H1 (cell line): ENCODE measurements at regions not wholly inside any gene's neighbourhood (a gene's known extent, or its start where the extent isn't known, plus 50 kb on each side); places are given as distances from the start of the nearest gene placed in this dataset.

Source experiments
- CTCF ChIA-PET: fragments of 300-600 bp; sonication (Branson Sonifier 250); formaldehyde crosslinking; loops from one replicate; lab custom pipeline; 2021; ENCODE audit not compliant: partially characterized antibody; lab: Charles Lee
- POLR2A ChIA-PET: fragments of 300-600 bp; sonication (Branson Sonifier 250); formaldehyde crosslinking; loops from one replicate; lab custom pipeline; 2021; ENCODE audit warnings: inconsistent platforms; ENCODE audit not compliant: partially characterized antibody; lab: Charles Lee
- DNase-seq, 2 experiments: peaks; one replicate each; pipeline versions ENCODE4 v3.0.0 to v3.0.0-alpha.2; 2010 to 2022; ENCODE audit warnings: low spot score in 2 of 2, low read depth in 1 of 2, mixed read lengths in 1 of 2
- FAIRE-seq: peaks from 2 replicates; lab custom pipeline; 2011; peaks lifted over from hg19 to GRCh38; lab: Jason Lieb, UNC
- H2AFZ ChIP-seq: 2 replicates; pipeline ENCODE4 v1.8.1; 2012; ENCODE audit warnings: low read length, inconsistent platforms
- H2AK5ac ChIP-seq: 2 replicates; pipeline ENCODE4 v1.6.1; 2013; ENCODE audit warnings: low read depth, low read length
- H2BK120ac ChIP-seq: replicated peaks from 2 replicates; pipeline ENCODE3; 2013; ENCODE audit warnings: low read depth, low read length, inconsistent platforms
- H2BK12ac ChIP-seq: 2 replicates; pipeline ENCODE4 v1.6.1; 2013; ENCODE audit warnings: low read depth, low read length
- H2BK15ac ChIP-seq: 2 replicates; pipeline ENCODE4 v1.6.1; 2013; ENCODE audit warnings: low read length
- H2BK20ac ChIP-seq: 2 replicates; pipeline ENCODE4 v1.6.1; 2013; ENCODE audit warnings: low read length
- H2BK5ac ChIP-seq: 2 replicates; pipeline ENCODE4 v1.6.1; 2013; ENCODE audit warnings: low read depth, low read length
- H3K14ac ChIP-seq: 2 replicates; pipeline ENCODE4 v1.6.1; 2013; ENCODE audit warnings: inconsistent platforms; ENCODE audit not compliant: insufficient read length
- H3K18ac ChIP-seq: 2 replicates; pipeline ENCODE4 v1.6.1; 2013; ENCODE audit warnings: low read length; ENCODE audit errors: extremely low read depth
- H3K23ac ChIP-seq: 2 replicates; pipeline ENCODE4 v1.6.1; 2013; ENCODE audit warnings: inconsistent platforms; ENCODE audit not compliant: insufficient read length
- H3K23me2 ChIP-seq: 2 replicates; pipeline ENCODE4 v1.6.1; 2013; ENCODE audit warnings: low read depth, low read length
- H3K27ac ChIP-seq: 2 replicates; pipeline ENCODE4 v1.6.1; 2011; ENCODE audit warnings: low read depth, low read length, inconsistent platforms
- H3K27me3 ChIP-seq, 4 experiments: replicated peaks in 1 of 4; 1 replicate in 1 of 4; 2 replicates in 3 of 4; pipeline versions ENCODE4 v1.6.1 to v1.8.1; 2011 to 2013; ENCODE audit warnings: low read length in 3 of 4, mild to moderate bottlenecking in 3 of 4, inconsistent platforms in 2 of 4, mixed read lengths in 2 of 4, moderate library complexity in 1 of 4; ENCODE audit not compliant: control insufficient read depth in 3 of 4, insufficient read depth in 3 of 4; ENCODE audit errors: extremely low read depth in 1 of 4
- H3K36me3 ChIP-seq, 4 experiments: 2 replicates each; pipeline versions ENCODE4 v1.6.1 to v1.8.1; 2011 to 2013; ENCODE audit warnings: mild to moderate bottlenecking in 4 of 4, low read length in 3 of 4, moderate library complexity in 2 of 4, control low read depth in 1 of 4, inconsistent platforms in 1 of 4; ENCODE audit not compliant: insufficient read depth in 4 of 4, control insufficient read depth in 2 of 4
- H3K4ac ChIP-seq: replicated peaks from 2 replicates; pipeline ENCODE3; 2013; ENCODE audit warnings: low read length, low read depth, mixed read lengths, inconsistent platforms; ENCODE audit not compliant: insufficient read length
- H3K4me1 ChIP-seq, 4 experiments: replicated peaks in 1 of 4; 1 replicate in 1 of 4; 2 replicates in 3 of 4; pipeline versions ENCODE4 v1.6.1 to v1.8.1; 2011 to 2013; ENCODE audit warnings: low read length in 3 of 4, inconsistent platforms in 2 of 4, mixed read lengths in 1 of 4; ENCODE audit not compliant: insufficient read depth in 4 of 4, control insufficient read depth in 3 of 4
- H3K4me2 ChIP-seq, 2 experiments: 2 replicates each; pipeline versions ENCODE4 v1.6.1 to v1.8.1; 2011 to 2013; ENCODE audit warnings: low read depth in 2 of 2, low read length in 2 of 2, control low read depth in 1 of 2, inconsistent platforms in 1 of 2, mild to moderate bottlenecking in 1 of 2; ENCODE audit not compliant: insufficient read depth in 1 of 2
- H3K4me3 ChIP-seq, 4 experiments: fragments of 200-600, 300-600 bp in 1 of 4; sonication (generic), shearing (Covaris generic), sonication (Bioruptor Twin) in 1 of 4; 2 replicates each; pipeline versions ENCODE4 v1.5.1 to v1.8.1; 2011 to 2016; ENCODE audit warnings: low read length in 4 of 4, low read depth in 3 of 4, control low read depth in 2 of 4, inconsistent platforms in 2 of 4, mild to moderate bottlenecking in 2 of 4, mixed read lengths in 1 of 4, moderate library complexity in 1 of 4; ENCODE audit not compliant: insufficient read depth in 2 of 4; ENCODE audit errors: extremely low read depth in 1 of 4
- H3K56ac ChIP-seq: replicated peaks from 2 replicates; pipeline ENCODE3; 2013; ENCODE audit warnings: low read depth, mild to moderate bottlenecking, mixed read lengths, low read length, inconsistent platforms; ENCODE audit not compliant: insufficient read length
- H3K79me1 ChIP-seq: 2 replicates; pipeline ENCODE4 v1.6.1; 2013; ENCODE audit warnings: low read depth, low read length, control low read depth
- H3K79me2 ChIP-seq, 2 experiments: 2 replicates each; pipeline versions ENCODE4 v1.6.1 to v1.8.1; 2012 to 2013; ENCODE audit warnings: low read length in 2 of 2, mild to moderate bottlenecking in 2 of 2, inconsistent platforms in 1 of 2; ENCODE audit not compliant: insufficient read depth in 2 of 2, control insufficient read depth in 1 of 2
- H3K9ac ChIP-seq, 4 experiments: replicated peaks in 1 of 4; 1 replicate in 1 of 4; 2 replicates in 3 of 4; pipeline versions ENCODE4 v1.6.1 to v1.8.1; 2011 to 2013; ENCODE audit warnings: low read depth in 3 of 4, low read length in 3 of 4, control low read depth in 2 of 4, mild to moderate bottlenecking in 2 of 4, moderate library complexity in 2 of 4, inconsistent platforms in 1 of 4; ENCODE audit errors: extremely low read depth in 1 of 4
- H3K9me3 ChIP-seq, 2 experiments: 2 replicates each; pipeline versions ENCODE4 v1.6.1 to v1.8.1; 2012 to 2013; ENCODE audit warnings: mild to moderate bottlenecking in 2 of 2, moderate library complexity in 2 of 2, control low read depth in 1 of 2, inconsistent platforms in 1 of 2, low read depth in 1 of 2, low read length in 1 of 2, mixed read lengths in 1 of 2; ENCODE audit not compliant: insufficient read depth in 2 of 2
- H4K20me1 ChIP-seq, 2 experiments: replicated peaks in 1 of 2; 2 replicates each; pipeline versions ENCODE3 to v1.8.1; 2011 to 2013; ENCODE audit warnings: inconsistent platforms in 2 of 2, low read length in 2 of 2, mild to moderate bottlenecking in 1 of 2; ENCODE audit not compliant: insufficient read depth in 2 of 2, control insufficient read depth in 1 of 2
- H4K5ac ChIP-seq: 2 replicates; pipeline ENCODE4 v1.6.1; 2013; ENCODE audit warnings: low read length, low read depth, mixed read lengths, inconsistent platforms; ENCODE audit not compliant: insufficient read length
- H4K8ac ChIP-seq: 2 replicates; pipeline ENCODE4 v1.8.0; 2013; ENCODE audit warnings: mild to moderate bottlenecking, moderate library complexity, low read length, inconsistent platforms; ENCODE audit not compliant: insufficient read depth; ENCODE audit errors: extremely low read depth
- H4K91ac ChIP-seq: replicated peaks from 2 replicates; pipeline ENCODE3; 2013; ENCODE audit warnings: low read length, mixed read lengths, inconsistent platforms; ENCODE audit not compliant: insufficient read length
- BRCA1 ChIP-seq: IDR thresholded peaks from 2 replicates; pipeline ENCODE4 v1.6.1; 2012; ENCODE audit warnings: low read depth, low read length, improper control_type of control experiment
- CHD2 ChIP-seq: IDR thresholded peaks from 2 replicates; pipeline ENCODE4 v1.6.1; 2012; ENCODE audit warnings: low read length, improper control_type of control experiment
- EZH2 ChIP-seq: fragments of 200-600 bp; sonication (generic); IDR thresholded peaks from 2 replicates; pipeline ENCODE4 v1.7.1; 2012; ENCODE audit warnings: low read depth, mild to moderate bottlenecking, moderate library complexity, low read length, inconsistent platforms; ENCODE audit not compliant: severe bottlenecking
- HDAC2 ChIP-seq, 2 experiments: fragments of 300-600 bp in 1 of 2; sonication (generic) in 1 of 2; IDR thresholded peaks; 2 replicates each; pipeline ENCODE4 v1.6.1; 2011 to 2012; ENCODE audit warnings: low read depth in 2 of 2, low read length in 2 of 2, mild to moderate bottlenecking in 2 of 2, moderate library complexity in 2 of 2, borderline replicate concordance in 1 of 2, inconsistent platforms in 1 of 2
- HDAC6 ChIP-seq: IDR thresholded peaks from one replicate; pipeline ENCODE4 v1.7.1; 2012; ENCODE audit warnings: low read depth, mild to moderate bottlenecking, inconsistent platforms, low read length, moderate library complexity
- KDM4A ChIP-seq: IDR thresholded peaks from one replicate; pipeline ENCODE4 v1.7.1; 2012; ENCODE audit warnings: low read depth, mild to moderate bottlenecking, moderate library complexity, low read length, inconsistent platforms; ENCODE audit not compliant: severe bottlenecking
- NANOG ChIP-seq: IDR thresholded peaks from 2 replicates; pipeline ENCODE4 v1.6.1; 2011; ENCODE audit warnings: low read length, low read depth, mild to moderate bottlenecking, inconsistent platforms; ENCODE audit not compliant: insufficient read depth, poor library complexity, severe bottlenecking
- NRF1 ChIP-seq: IDR thresholded peaks from 2 replicates; pipeline ENCODE4 v1.6.1; 2011; ENCODE audit warnings: mild to moderate bottlenecking, low read depth, low read length, improper control_type of control experiment
- POLR2A ChIP-seq, 2 experiments: IDR thresholded peaks; 1 replicate in 1 of 2; 2 replicates in 1 of 2; pipeline ENCODE4 v1.6.1; 2011; ENCODE audit warnings: low read depth in 2 of 2, low read length in 2 of 2, mild to moderate bottlenecking in 2 of 2; ENCODE audit errors: control extremely low read depth in 1 of 2
- RXRA ChIP-seq: IDR thresholded peaks from 2 replicates; pipeline ENCODE4 v1.6.1; 2011; ENCODE audit warnings: low read depth, mild to moderate bottlenecking, low read length, moderate library complexity; ENCODE audit not compliant: insufficient read depth
- SP1 ChIP-seq: IDR thresholded peaks from 2 replicates; pipeline ENCODE4 v1.6.1; 2011; ENCODE audit warnings: low read depth, low read length
- SP2 ChIP-seq: IDR thresholded peaks from 2 replicates; pipeline ENCODE4 v1.6.1; 2012; ENCODE audit warnings: mild to moderate bottlenecking, low read length, inconsistent platforms
- SP4 ChIP-seq: IDR thresholded peaks from 2 replicates; pipeline ENCODE4 v1.6.1; 2012; ENCODE audit warnings: low read length, inconsistent platforms
- TBP ChIP-seq: IDR thresholded peaks from 2 replicates; pipeline ENCODE4 v1.6.1; 2011; ENCODE audit warnings: low read depth, low read length, improper control_type of control experiment
- TEAD4 ChIP-seq: IDR thresholded peaks from 2 replicates; pipeline ENCODE4 v1.6.1; 2012; ENCODE audit warnings: low read depth, low read length, inconsistent platforms, mixed read lengths
- WGBS, 2 experiments: shearing (Covaris generic) in 1 of 2; methylation state at CpG; one replicate each; pipeline versions ENCODE4 v1.1.6 to v1.1.7; 2013 to 2015; ENCODE audit warnings: low lambda C conversion rate in 2 of 2, mixed read lengths in 2 of 2, inconsistent platforms in 1 of 2, low coverage in 1 of 2, missing lambda C conversion rate in 1 of 2; ENCODE audit not compliant: insufficient replicate concordance in 2 of 2, insufficient coverage in 1 of 2, insufficient read length in 1 of 2; ENCODE audit errors: extremely low coverage in 1 of 2, missing lambda C conversion rate in 1 of 2; 5-methylcytosine and 5-hydroxymethylcytosine counted together
- TF ChIP-seq, protein P1 (sequence below): IDR thresholded peaks from 2 replicates; pipeline ENCODE4 v1.6.1; 2011; ENCODE audit warnings: low read length, improper control_type of control experiment

DNA sequence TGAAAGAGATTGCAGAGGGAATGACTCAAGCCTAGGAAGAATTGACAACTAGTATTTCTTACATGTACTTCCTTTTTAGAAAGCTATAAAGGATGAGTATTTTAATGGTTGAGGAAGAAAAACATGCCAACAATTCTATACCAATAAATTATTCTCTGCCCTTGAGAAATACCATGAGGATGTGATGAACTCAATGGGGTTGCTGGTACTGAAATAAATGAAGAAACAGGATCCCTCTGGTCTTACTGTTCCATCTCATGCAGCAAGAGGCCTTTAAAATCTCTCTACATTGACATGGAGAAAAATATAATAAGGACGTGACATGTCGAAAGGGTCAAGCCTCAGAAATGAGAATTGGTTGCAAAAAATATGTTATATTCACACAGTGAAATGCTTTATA, 477.3 kb downstream of the GABRG2 start:
- no peak overlapping the region for H3K27ac ChIP-seq
- POLR2A ChIA-PET, result no interaction called here
- CTCF ChIA-PET, result no interaction called here
- TF ChIP-seq HDAC6, result no peak
- TF ChIP-seq, protein P1, sequence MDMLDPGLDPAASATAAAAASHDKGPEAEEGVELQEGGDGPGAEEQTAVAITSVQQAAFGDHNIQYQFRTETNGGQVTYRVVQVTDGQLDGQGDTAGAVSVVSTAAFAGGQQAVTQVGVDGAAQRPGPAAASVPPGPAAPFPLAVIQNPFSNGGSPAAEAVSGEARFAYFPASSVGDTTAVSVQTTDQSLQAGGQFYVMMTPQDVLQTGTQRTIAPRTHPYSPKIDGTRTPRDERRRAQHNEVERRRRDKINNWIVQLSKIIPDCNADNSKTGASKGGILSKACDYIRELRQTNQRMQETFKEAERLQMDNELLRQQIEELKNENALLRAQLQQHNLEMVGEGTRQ, result no peak
- TF ChIP-seq SP2, result no peak
- no peak for TF ChIP-seq KDM4A
- TF ChIP-seq HDAC2 (IDR thresholded peaks at IDR 0.05; ENCODE audit: borderline replicate concordance in 1 of 2, low read depth in 2 of 2, low read length in 2 of 2), result no peak
- no peak for TF ChIP-seq NRF1
- TF ChIP-seq BRCA1, result no peak
- no peak for TF ChIP-seq TBP
- TF ChIP-seq TEAD4, result no peak
- TF ChIP-seq RXRA, result no peak
- TF ChIP-seq POLR2A (IDR thresholded peaks at IDR 0.05; ENCODE audit: control extremely low read depth in 1 of 2, low read depth in 2 of 2, low read length in 2 of 2), result no peak
- TF ChIP-seq SP4, result no peak
- TF ChIP-seq EZH2, result no peak
- no peak for TF ChIP-seq CHD2
- no peak for TF ChIP-seq SP1
- TF ChIP-seq NANOG, result no peak

More for the DNA sequence above, 477.3 kb downstream of the GABRG2 start:
- no peak overlapping the region for H3K4me3 ChIP-seq
- H3K4me2 ChIP-seq, result no peak overlapping the region
- 89% methylated on average over 2 of the region's 2 CpGs; no CpG with 5 or more reads in 1 of the 2 experiments for WGBS, 2 experiments
- H3K27me3 ChIP-seq, result no peaks in the 10 kb centered on the region
- H2BK20ac ChIP-seq, result no peak overlapping the region
- H2BK5ac ChIP-seq, result no peak overlapping the region
- H4K8ac ChIP-seq, result no peak overlapping the region
- no peak overlapping the region for H2BK15ac ChIP-seq
- no peak overlapping the region for H3K23ac ChIP-seq
- FAIRE-seq, result no peak
- no peaks in the 10 kb centered on the region for H3K79me1 ChIP-seq
- H3K4ac ChIP-seq, result no peak overlapping the region
- H3K36me3 ChIP-seq, result no peaks in the 10 kb centered on the region
- no peak overlapping the region for H2AFZ ChIP-seq
- H2BK12ac ChIP-seq, result no peak overlapping the region
- no peak overlapping the region for H3K56ac ChIP-seq
- no peaks in the 10 kb centered on the region for H3K79me2 ChIP-seq
- no peak overlapping the region for H4K91ac ChIP-seq
- no peak overlapping the region for H2AK5ac ChIP-seq
- H3K9ac ChIP-seq, result no peak overlapping the region
- no peaks in the 10 kb centered on the region for H3K9me3 ChIP-seq
- no peak overlapping the region for H4K5ac ChIP-seq
- H4K20me1 ChIP-seq, result no peaks in the 10 kb centered on the region
- H3K23me2 ChIP-seq, result no peaks in the 10 kb centered on the region
- no peak overlapping the region for H3K14ac ChIP-seq
- no peak for DNase-seq
- H3K4me1 ChIP-seq, result no peaks in the 10 kb centered on the region
- H2BK120ac ChIP-seq, result no peak overlapping the region
- H3K18ac ChIP-seq, result no peak overlapping the region
